GM18868 (cell line): ENCODE measurements at regions not wholly inside any gene's neighbourhood (a gene's known extent, or its start where the extent isn't known, plus 50 kb on each side); places are given as distances from the start of the nearest gene placed in this dataset.

Experiments used
- ATAC-seq: cut with Tn5 transposase; IDR thresholded peaks from one replicate; pipeline ENCODE4 v1.9.1; 2021; ENCODE audit warnings: mild to moderate bottlenecking, moderate library complexity; ENCODE audit not compliant: unreplicated experiment

- no peak for ATAC-seq
Measured at GRCh38 chr1:181417915-181418314, 65.4 kb upstream of the CACNA1E start.

GRCh38 chr1:181423301-181423918, 59.9 kb upstream of the CACNA1E start:
- no peak for ATAC-seq

GRCh38 chr1:181424786-181425403, 58.4 kb upstream of the CACNA1E start:
- no peak for ATAC-seq

GRCh38 chr1:181425566-181425965, 57.8 kb upstream of the CACNA1E start:
- ATAC-seq = no peak

DNA sequence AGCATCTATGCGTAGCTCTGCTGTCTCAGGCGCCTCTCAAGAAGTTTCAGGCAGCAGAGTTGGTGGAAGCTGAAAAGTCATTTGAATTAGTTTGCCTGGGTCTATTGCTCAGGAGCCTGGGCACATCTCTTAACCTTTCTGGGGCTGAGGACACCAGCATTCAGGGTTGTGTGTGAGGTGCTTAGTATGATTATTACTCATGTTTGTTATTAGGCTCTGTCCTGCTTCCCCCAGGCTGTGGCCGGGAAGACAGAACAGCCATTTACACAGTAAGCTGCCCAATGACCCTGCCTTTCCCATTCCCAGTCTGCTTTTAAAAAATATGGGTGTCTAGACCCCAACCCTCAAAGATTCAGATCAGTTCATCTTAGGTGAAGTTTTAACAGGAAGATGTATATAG, 53.9 kb upstream of the CACNA1E start:
- peak; percentile 34 for ATAC-seq

DNA sequence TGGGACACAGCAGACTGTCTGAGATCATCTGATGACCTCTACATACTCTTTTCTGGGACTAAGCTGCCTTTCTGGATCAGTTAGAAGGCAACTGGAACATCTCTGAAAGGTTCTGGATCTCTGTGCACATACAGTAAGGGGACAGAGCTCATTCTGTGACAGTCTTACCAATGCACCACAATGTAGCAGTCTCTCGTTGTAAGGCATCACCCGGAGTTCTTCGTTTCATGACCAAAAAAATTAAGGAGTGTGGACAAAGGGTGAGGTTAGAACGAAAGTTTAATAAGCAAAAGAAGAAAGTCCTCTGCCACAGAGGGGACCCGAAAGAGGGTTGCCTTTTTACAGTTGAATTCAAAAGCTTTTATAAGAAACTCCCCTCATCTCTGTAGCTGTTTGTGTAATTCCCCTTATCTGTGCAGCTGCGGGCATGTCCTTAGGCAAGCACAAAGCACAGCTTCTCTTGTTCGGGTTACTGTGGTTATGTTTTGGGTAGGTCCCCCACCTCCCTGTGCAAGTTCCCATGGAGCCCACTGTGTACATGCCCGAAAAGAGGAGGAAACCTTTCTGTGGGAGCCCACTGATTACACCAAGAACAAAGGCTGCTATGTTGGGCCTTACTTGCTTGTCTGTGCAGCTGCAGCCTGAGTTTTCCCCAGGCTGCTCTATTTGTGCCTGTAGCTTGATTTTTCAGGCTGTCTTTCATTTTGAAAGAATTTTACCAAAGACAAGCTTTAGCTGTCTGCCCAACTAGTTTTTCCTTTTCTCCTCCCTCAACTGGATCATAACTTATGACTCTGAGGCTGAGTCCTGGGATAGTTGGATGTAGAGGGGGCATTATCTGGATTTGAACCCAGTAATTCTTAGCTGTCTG, 53.1 kb upstream of the CACNA1E start:
- peak; percentile 87 for ATAC-seq
